H9 (cell line): ENCODE measurements at regions not wholly inside any gene's neighbourhood (a gene's known extent, or its start where the extent isn't known, plus 50 kb on each side); places are given as distances from the start of the nearest gene placed in this dataset.

Source experiments
- DNase-seq: peaks from one replicate; pipeline ENCODE4 v3.0.0-alpha.2; 2017
- H2AFZ ChIP-seq: one replicate; pipeline ENCODE4 v1.6.1; 2013; ENCODE audit warnings: mild to moderate bottlenecking, low read length, control low read depth, moderate library complexity
- H2AK5ac ChIP-seq: 2 replicates; pipeline ENCODE4 v1.6.1; 2013; ENCODE audit warnings: low read length, control low read depth, mixed read lengths; ENCODE audit not compliant: insufficient read length
- H2BK120ac ChIP-seq: one replicate; pipeline ENCODE4 v1.6.1; 2013; ENCODE audit warnings: low read depth, mild to moderate bottlenecking, low read length, control low read depth, inconsistent platforms; ENCODE audit not compliant: poor library complexity, severe bottlenecking
- H2BK12ac ChIP-seq: 2 replicates; pipeline ENCODE4 v1.6.1; 2013; ENCODE audit warnings: low read length, control low read depth, mixed read lengths, low read depth; ENCODE audit not compliant: insufficient read length
- H2BK15ac ChIP-seq: 2 replicates; pipeline ENCODE4 v1.6.1; 2013; ENCODE audit warnings: low read depth, low read length, control low read depth
- H2BK20ac ChIP-seq: one replicate; pipeline ENCODE4 v1.6.1; 2013; ENCODE audit warnings: low read depth, mild to moderate bottlenecking, low read length, control low read depth, inconsistent platforms; ENCODE audit not compliant: poor library complexity, severe bottlenecking
- H2BK5ac ChIP-seq: 2 replicates; pipeline ENCODE4 v1.6.1; 2013; ENCODE audit warnings: low read length, control low read depth, mixed read lengths; ENCODE audit not compliant: insufficient read length
- H3K14ac ChIP-seq: 2 replicates; pipeline ENCODE4 v1.6.1; 2013; ENCODE audit warnings: low read length, control low read depth; ENCODE audit not compliant: insufficient read depth
- H3K18ac ChIP-seq: 2 replicates; pipeline ENCODE4 v1.6.1; 2013; ENCODE audit warnings: low read depth, mild to moderate bottlenecking, mixed read lengths, low read length, control low read depth; ENCODE audit not compliant: insufficient read length
- H3K23ac ChIP-seq: 2 replicates; pipeline ENCODE4 v1.6.1; 2013; ENCODE audit warnings: low read length, control low read depth, mixed read lengths, low read depth; ENCODE audit not compliant: insufficient read length
- H3K23me2 ChIP-seq: 2 replicates; pipeline ENCODE4 v1.6.1; 2013; ENCODE audit warnings: low read depth, mild to moderate bottlenecking, mixed read lengths, low read length, control low read depth; ENCODE audit not compliant: insufficient read length, poor library complexity, severe bottlenecking
- H3K27ac ChIP-seq: 2 replicates; pipeline ENCODE4 v1.5.1; 2013; ENCODE audit warnings: low read length, control low read depth, mixed read lengths, low read depth; ENCODE audit not compliant: insufficient read length
- H3K27me3 ChIP-seq: 2 replicates; pipeline ENCODE4 v1.6.1; 2013; ENCODE audit warnings: low read length, control low read depth, inconsistent platforms; ENCODE audit not compliant: insufficient read depth
- H3K4ac ChIP-seq: 2 replicates; pipeline ENCODE4 v1.6.1; 2013; ENCODE audit warnings: low read depth, mild to moderate bottlenecking, control low read depth, inconsistent platforms, low read length, moderate library complexity
- H3K4me1 ChIP-seq: 2 replicates; pipeline ENCODE4 v1.6.1; 2013; ENCODE audit warnings: low read length, control low read depth, inconsistent platforms; ENCODE audit not compliant: insufficient read depth
- H3K4me2 ChIP-seq: 2 replicates; pipeline ENCODE4 v1.6.1; 2013; ENCODE audit warnings: low read length, control low read depth, mixed read lengths; ENCODE audit not compliant: insufficient read length, insufficient read depth
- H3K56ac ChIP-seq: 2 replicates; pipeline ENCODE4 v1.6.1; 2013; ENCODE audit warnings: low read depth, mild to moderate bottlenecking, mixed read lengths, low read length, control low read depth; ENCODE audit not compliant: insufficient read length
- H3K79me1 ChIP-seq: 2 replicates; pipeline ENCODE4 v1.6.1; 2013; ENCODE audit warnings: low read depth, mild to moderate bottlenecking, moderate library complexity, low read length, control low read depth, inconsistent platforms; ENCODE audit not compliant: insufficient read depth, poor library complexity, severe bottlenecking
- H3K79me2 ChIP-seq: 2 replicates; pipeline ENCODE4 v1.6.1; 2013; ENCODE audit warnings: low read length, control low read depth, inconsistent platforms; ENCODE audit not compliant: insufficient read depth
- H3K9ac ChIP-seq: 2 replicates; pipeline ENCODE4 v1.6.1; 2013; ENCODE audit warnings: low read length, control low read depth, mixed read lengths; ENCODE audit not compliant: insufficient read length; ENCODE audit errors: extremely low read depth
- H3K9me3 ChIP-seq: one replicate; pipeline ENCODE4 v1.6.1; 2013; ENCODE audit warnings: low read depth, low read length, inconsistent platforms; ENCODE audit not compliant: control insufficient read depth
- H3T11ph ChIP-seq: one replicate; pipeline ENCODE4 v1.6.1; 2013; ENCODE audit warnings: mild to moderate bottlenecking, low read length, control low read depth, inconsistent platforms
- H4K20me1 ChIP-seq: one replicate; pipeline ENCODE4 v1.6.1; 2013; ENCODE audit not compliant: control insufficient read depth, insufficient read length, insufficient read depth
- H4K5ac ChIP-seq: 2 replicates; pipeline ENCODE4 v1.6.1; 2013; ENCODE audit warnings: low read depth, mild to moderate bottlenecking, mixed read lengths, low read length, control low read depth; ENCODE audit not compliant: insufficient read length
- H4K8ac ChIP-seq: replicated peaks from 2 replicates; pipeline ENCODE4 v1.6.1; 2013; ENCODE audit warnings: low read length, control low read depth, mixed read lengths, low read depth; ENCODE audit not compliant: insufficient read length
- H4K91ac ChIP-seq: 2 replicates; pipeline ENCODE4 v1.6.1; 2013; ENCODE audit warnings: low read depth, mild to moderate bottlenecking, moderate library complexity, mixed read lengths, low read length, control low read depth; ENCODE audit not compliant: insufficient read length
- H3K27ac Mint-ChIP-seq, 3 experiments: 2 replicates in 2 of 3; 3 replicates in 1 of 3; pipeline ENCODE4 v1.8.0; 2020 to 2021; ENCODE audit warnings: mixed read lengths in 3 of 3, mild to moderate bottlenecking in 1 of 3, moderate library complexity in 1 of 3
- H3K27me3 Mint-ChIP-seq: 2 replicates; pipeline ENCODE4 v1.8.0; 2021; ENCODE audit warnings: low read depth, mild to moderate bottlenecking, moderate library complexity, mixed read lengths
- H3K36me3 Mint-ChIP-seq, 3 experiments: 2 replicates in 2 of 3; 3 replicates in 1 of 3; pipeline ENCODE4 v1.8.0; 2020 to 2021; ENCODE audit warnings: low read depth in 3 of 3, mixed read lengths in 3 of 3; ENCODE audit not compliant: insufficient read depth in 1 of 3
- H3K4me1 Mint-ChIP-seq, 2 experiments: 2 replicates each; pipeline ENCODE4 v1.8.0; 2020; ENCODE audit warnings: mixed read lengths in 2 of 2
- H3K4me3 Mint-ChIP-seq, 2 experiments: 2 replicates in 1 of 2; 3 replicates in 1 of 2; pipeline ENCODE4 v1.8.0; 2020 to 2021; ENCODE audit warnings: mild to moderate bottlenecking in 2 of 2, mixed read lengths in 2 of 2, moderate library complexity in 1 of 2
- H3K9me3 Mint-ChIP-seq, 2 experiments: 2 replicates in 1 of 2; 3 replicates in 1 of 2; pipeline ENCODE4 v1.8.0; 2020; ENCODE audit warnings: mild to moderate bottlenecking in 2 of 2, mixed read lengths in 2 of 2, moderate library complexity in 1 of 2
- CTCF ChIP-seq: fragments of 200-600 bp; sonication (generic); conservative IDR thresholded peaks from 3 replicates; pipeline ENCODE4 v1.8.0; 2021; ENCODE audit warnings: antibody characterized with exemption, mild to moderate bottlenecking
- WGBS: extraction: QIAGEN DNeasy Blood & Tissue Kit; methylation state at CpG from one replicate; pipeline ENCODE4 v1.1.7; 2013; ENCODE audit warnings: missing lambda C conversion rate, low lambda C conversion rate, mixed read lengths; ENCODE audit not compliant: insufficient read length; ENCODE audit errors: extremely low coverage; 5-methylcytosine and 5-hydroxymethylcytosine counted together

- Histone ChIP-seq H4K8ac (no peak overlapping the region), H3K79me2 (no peaks in the 10 kb centered on the region), H3K9ac (no peak overlapping the region), H2BK20ac (no peak overlapping the region), H2AK5ac (no peak overlapping the region), H4K91ac (no peak overlapping the region), H2BK12ac (no peak overlapping the region), H3K79me1 (no peaks in the 10 kb centered on the region), H3K27ac (no peak overlapping the region), H3K27me3 (no peaks in the 10 kb centered on the region), H3K23me2 (no peaks in the 10 kb centered on the region), H3T11ph (no peak overlapping the region), H3K4me2 (no peak overlapping the region), H2BK5ac (no peak overlapping the region), H2BK15ac (no peak overlapping the region), H3K56ac (no peak overlapping the region), H3K4ac (no peak overlapping the region), H3K9me3 (no peaks in the 10 kb centered on the region), H3K4me1 (no peaks in the 10 kb centered on the region), H3K14ac (no peak overlapping the region), H4K20me1 (no peaks in the 10 kb centered on the region), H3K18ac (no peak overlapping the region), H2BK120ac (no peak overlapping the region), H4K5ac (no peak overlapping the region), H3K23ac (no peak overlapping the region), H2AFZ (no peak overlapping the region)
- no peaks in the 10 kb centered on the region for H3K4me1 Mint-ChIP-seq
- DNase-seq: no peak
- H3K4me3 Mint-ChIP-seq: no peak overlapping the region
- H3K36me3 Mint-ChIP-seq: no peaks in the 10 kb centered on the region
- H3K27ac Mint-ChIP-seq: no peak overlapping the region
- H3K27me3 Mint-ChIP-seq: no peaks in the 10 kb centered on the region
- peaks cover 0 to 2% of the 10 kb centered on the region in 2 experiments; a peak in 1 of 5 replicates for H3K9me3 Mint-ChIP-seq
- TF ChIP-seq CTCF: no peak
- no CpG with 5 or more reads among the region's 1 CpG for WGBS
Measured at GRCh38 chr15:91795235-91795634, 58.3 kb upstream of the SLCO3A1 start.
